HG03457 (cell line): ENCODE measurements at regions not wholly inside any gene's neighbourhood (a gene's known extent, or its start where the extent isn't known, plus 50 kb on each side); places are given as distances from the start of the nearest gene placed in this dataset.

ENCODE experiments used
- ATAC-seq: cut with Tn5 transposase; IDR thresholded peaks from one replicate; pipeline ENCODE4 v1.9.1; 2021; ENCODE audit warnings: moderate number of reproducible peaks; ENCODE audit not compliant: unreplicated experiment

DNA sequence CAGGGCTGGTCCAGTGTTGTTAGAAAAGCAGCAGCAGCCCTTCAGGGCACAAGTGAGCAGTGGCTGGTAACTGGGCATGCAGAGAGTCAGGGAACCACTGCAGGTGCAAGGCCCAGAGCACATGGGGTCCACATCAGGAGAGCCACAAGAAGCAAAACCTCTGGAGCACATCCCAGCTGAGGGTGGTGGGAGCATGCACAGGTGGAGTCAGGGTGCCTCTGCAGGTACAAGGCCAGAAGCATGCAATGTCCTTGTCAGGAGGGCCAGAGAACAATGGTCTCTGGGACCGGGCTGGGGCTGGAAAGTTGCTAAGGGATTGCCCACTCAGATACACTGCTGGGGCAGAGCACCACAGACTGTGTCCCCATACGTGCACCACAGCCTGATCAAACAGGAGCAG is 226.1 kb upstream of the UBE2E2 start:
- no peak for ATAC-seq

DNA sequence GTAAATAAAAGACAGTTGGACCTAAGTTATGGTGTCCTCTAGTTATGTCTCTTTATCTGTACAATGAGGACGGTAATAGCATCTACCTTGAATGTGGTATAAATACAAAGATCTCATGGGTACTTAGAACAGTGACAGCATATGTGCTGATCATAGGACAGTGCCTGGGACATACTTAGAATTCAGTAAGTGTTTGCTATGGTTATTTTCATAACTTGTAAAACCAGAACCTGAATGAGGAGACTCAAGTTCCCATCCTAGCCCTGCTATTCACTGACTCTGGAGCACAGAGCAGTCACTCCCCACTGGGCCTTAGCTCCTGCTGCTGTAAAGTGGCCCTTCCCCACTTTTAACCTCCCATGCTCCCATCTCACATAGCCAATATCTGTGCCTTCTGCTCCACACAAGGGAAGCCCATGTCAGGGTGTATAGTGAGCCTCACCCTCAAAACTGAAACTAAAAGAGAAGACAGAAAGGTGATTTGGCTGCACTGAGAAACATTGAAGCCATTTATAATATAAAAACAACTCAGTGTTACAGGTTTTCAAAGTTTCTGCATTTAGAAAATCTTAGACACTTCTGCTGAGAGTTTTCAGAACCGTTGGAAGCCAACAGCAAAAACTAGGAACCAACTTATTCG is 225.4 kb upstream of the UBE2E2 start:
- no peak for ATAC-seq

DNA sequence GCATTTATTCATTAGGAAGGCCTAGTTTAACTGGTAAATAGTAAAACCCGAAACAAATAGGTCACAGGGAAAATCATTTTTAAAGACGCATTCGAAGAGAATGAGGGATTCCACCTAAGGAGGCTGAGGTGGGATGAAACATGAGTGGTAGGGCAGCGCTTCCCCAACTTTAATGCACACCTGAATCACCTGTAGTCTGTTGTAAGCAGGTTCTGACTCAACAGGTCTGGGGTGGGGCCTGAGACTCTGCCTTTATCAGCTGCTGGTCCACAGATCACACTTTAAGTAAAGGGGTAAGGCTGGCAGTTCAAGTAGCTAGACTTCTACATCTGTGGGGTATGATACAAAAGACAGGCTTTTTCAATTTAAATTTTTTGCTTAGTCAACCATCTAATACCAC is 223.5 kb upstream of the UBE2E2 start:
- ATAC-seq, result no peak

DNA sequence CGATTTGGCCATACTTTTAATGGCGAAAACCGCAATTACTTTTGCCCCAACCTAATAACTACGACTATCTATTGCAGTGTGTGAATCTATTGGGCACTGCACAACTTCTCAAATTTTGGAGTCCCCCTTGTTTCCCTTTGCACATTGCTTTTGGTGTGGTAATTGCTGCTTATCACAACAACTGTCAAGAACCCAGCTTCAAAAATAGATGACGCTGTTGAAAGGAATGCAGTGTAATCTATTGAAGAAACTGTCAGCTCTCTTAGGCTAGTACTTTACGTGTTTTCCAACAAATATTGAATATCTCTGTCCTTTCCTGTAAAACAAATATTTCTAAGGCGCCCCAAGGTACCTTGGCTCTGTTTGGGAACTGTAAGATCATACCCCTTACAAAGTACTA is 222.8 kb upstream of the UBE2E2 start:
- no peak for ATAC-seq

DNA sequence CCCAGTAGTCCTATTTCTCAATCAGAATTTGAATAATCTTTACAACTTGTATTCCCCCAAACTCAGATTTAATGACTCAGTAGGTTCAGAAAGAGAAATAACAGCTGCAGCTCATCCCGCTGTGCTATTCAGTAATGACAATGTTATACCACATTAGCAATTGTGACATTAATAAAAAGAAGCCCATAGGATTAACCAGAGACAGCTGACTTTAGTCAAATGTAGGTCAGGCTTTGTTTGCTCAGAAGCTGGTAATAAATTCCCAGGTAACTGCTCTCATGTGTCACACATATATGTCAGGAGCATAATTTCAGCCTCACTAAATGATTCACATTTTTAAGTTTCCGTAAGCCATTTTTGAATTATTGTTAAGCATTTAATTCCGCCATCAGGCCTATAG is 222.0 kb upstream of the UBE2E2 start:
- ATAC-seq, result no peak

DNA sequence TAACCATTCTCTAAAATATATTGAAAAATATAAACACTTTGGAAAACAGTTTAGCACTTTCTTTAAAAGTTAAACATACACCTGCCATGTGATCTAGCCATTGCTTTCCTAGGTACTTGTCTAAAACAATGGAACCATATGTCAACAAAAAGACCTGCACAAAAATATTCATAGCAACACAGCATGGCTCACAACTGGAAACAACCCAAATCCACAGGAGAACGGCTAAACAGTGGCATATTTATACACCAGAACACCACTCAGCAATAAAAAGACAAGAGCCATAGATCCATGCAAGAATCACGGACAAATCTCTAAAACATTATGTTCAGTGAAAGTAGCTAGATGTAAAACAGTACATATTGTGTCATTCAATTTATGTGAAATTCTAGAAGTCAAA is 221.3 kb upstream of the UBE2E2 start:
- no peak for ATAC-seq

DNA sequence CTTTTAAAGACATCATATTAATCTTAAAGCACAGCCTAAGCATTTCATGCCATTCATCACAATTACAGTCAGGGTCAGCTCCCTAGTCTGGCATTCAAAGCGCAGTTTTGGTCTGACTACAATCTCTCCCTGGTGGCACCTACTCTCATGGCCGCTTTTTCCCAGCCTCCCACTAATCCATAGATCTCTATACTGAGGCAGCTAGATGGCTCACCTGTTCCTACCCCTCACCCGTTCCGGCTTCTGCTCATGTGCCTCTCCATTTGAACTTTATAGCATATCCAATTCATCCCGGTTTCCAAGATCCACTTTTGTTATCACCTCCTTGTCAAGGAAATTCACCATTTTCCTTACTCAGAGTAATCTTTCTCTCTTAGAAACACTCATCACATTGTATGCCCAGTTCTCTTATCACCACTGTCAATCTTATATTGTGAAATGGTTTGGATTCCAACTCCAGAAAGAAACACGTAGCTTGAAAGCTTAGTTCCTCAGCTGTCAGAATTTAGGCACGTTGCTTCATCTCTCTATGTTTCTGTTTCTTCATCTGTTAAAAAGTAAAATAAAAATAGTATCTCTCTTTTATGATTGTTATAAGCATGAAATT is 220.0 kb upstream of the UBE2E2 start:
- no peak for ATAC-seq

DNA sequence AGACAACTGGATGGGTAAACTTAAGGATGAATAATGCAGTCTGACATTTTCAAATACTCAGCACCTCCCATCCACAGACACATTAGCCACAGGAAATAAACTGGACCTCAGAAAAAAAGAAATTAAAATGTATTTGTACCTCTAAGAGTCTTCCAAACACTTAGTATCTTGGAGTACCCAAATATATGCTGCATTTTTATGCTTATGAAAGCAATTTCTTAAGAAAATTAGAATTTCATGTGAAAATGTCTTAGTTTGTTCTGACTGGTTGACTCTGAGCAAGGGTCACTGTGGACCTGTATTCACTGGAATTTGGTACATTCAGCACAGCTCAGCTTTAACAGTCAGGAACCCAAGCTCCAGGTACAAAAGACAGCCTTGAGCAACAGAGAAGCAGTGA is 216.2 kb upstream of the UBE2E2 start:
- no peak for ATAC-seq

DNA sequence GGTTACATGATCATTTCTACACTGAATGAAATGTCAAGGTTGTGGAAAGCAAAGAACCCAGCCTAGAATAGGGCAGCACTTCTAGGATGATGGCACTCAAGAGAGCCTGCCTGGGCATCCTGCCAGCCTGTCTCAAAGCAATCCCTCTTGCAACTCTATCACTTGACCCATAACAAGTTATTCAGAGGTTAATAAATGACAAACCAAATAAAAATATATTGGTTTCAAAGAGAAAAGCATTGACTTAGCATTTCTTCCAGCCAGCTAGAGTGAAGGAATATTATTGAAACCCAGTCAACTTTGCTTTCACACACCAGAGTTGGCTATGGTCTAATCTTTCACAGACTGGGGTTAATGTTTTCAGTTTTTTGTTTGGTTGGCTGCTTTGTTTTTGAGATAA is 214.6 kb upstream of the UBE2E2 start:
- ATAC-seq, result no peak

DNA sequence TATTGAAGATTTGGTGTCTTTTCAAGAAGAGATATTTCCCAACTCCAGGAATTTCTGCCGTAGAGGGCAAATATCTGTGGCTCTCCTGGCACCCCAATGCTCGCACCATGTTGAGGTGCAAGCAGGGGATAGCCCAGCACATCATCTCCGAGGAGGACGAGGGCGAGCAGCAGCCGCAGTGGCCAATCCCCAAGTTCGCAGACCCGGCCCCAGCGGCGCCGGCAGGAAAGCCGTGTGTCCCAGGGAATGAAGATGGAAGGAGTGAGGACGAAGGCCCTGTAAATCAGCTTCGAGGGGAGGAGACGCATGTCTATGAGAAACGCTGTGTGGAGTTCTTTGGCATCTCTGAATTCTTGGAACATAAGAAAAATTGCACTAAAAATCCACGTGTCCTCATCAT is 213.4 kb upstream of the UBE2E2 start:
- ATAC-seq, result no peak

DNA sequence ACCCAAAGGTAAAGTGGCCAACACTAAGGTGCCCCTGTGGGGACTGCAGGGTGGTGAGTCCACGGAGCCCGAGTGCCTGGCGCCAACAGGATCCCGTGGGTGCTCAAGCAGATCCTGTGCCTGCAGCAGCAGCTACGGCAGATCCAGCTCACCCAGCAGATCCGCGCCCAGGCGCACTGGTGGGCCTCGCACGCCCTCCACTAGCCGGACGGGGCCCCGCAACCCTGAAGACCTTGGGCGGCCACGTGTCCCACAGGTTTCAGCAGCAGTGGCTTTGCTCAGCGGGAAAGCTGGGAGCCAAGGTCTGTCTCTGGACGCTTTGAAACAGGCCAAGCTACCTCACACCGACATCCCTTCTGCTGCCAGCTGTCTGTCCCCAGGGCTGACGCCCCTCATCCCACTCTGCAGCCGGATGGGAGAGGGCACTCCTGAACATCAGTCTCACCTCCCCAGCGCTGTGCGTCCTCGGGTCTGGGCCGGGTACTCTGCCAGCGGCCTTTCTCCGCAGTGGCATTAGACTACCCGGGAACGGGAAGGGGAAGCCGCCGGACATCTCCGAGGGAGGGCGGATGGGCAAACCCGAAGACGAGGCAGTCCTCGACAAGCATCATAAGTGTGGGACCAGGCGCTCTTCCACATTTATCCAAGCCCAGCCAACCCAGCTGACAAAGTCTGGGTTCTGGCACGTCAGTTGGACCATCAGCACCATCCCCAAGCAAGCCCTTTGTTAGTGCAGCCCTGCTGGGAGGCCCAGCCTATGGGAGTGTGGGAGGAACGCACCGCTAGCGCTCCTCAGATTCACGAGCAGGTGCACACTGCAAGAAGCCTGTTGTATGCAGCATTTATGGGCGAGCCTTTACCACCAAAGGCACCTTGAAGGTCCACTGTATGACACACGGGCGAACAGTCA is 212.6 kb upstream of the UBE2E2 start:
- ATAC-seq, result no peak

DNA sequence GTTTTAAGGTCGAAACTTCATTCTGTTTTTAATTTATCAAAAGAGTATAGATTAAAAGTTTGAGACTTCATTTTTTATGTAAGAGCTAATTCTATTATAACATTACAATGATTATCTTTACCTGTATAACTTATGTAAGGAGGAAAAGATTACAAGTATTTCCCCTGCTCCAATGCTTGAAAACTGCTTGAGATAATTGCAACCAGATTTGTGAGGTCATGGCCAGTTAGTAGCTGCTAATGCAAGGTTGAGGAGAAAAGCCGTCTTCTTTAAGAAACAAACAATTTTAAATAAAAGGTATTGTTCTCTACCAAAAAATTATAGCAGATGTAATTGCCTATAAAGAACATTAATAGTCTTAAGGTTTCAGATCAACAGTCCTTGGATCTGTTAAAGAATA is 208.3 kb upstream of the UBE2E2 start:
- no peak for ATAC-seq

DNA sequence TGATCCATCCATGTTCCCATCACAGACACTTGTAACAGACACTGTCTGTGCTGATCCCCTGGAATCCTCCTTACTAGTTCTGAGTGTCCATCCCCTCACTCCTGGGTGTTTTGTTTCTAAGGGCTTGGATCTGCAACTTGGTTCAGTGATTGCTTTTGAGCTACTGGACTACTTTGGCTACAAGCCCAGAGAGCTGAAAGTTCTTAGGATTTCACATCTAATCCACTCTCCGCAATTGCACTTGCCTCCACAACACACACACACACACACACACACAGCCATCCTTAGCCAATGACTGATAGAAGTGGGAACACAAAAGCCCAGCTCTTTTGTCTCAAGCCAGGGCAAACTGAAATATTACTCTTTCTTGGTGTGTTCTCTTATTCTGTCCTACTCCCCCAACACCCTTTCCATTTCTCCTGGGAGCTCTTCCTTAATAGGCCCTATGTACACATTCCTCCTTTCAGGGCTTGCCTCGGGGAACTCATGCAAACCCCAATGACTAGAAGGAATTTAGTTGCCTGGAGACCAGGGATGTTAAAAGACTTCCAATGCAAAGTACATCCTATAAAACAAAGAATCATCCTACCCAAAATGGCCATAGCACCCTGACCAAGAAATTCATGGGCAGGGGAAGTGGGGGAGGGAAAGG is 206.1 kb upstream of the UBE2E2 start:
- ATAC-seq, result no peak

DNA sequence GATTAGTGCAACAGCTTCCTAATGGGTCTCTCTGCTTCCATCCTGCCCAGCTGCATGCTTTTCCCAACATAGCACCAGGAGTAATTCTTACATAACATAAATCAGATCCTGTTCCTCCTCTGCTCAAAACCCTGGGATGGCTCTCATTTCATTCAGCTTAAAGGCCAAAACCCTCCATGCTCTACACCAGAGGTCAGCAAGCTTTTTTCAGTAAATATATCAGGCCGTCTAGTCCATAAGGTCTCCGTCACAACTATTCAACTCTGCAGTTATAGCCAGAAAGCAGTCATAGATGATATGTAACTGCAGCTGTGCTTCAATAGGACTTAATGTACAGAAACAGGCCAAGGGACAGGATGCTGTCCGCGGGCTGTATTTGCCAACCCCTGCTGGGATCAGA is 202.8 kb upstream of the UBE2E2 start:
- no peak for ATAC-seq

DNA sequence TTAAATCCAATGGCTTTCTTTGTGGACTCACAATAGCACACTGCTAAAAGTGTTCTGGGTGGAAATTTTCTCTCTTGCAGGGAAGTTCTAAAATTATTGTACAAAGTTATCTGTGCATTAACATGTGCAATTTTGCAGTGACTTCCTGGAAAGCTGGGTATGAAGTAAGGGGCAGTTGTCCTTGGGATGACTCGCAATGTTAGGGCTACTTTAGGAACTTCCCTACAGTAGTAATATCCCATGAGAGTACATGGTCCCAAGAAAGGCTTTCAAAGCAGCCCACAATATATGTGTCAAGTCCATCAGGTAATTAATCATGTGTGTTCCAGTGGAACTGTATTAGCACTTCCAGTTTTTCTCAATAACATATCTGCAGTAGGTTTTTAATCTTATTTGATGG is 201.0 kb upstream of the UBE2E2 start:
- no peak for ATAC-seq

DNA sequence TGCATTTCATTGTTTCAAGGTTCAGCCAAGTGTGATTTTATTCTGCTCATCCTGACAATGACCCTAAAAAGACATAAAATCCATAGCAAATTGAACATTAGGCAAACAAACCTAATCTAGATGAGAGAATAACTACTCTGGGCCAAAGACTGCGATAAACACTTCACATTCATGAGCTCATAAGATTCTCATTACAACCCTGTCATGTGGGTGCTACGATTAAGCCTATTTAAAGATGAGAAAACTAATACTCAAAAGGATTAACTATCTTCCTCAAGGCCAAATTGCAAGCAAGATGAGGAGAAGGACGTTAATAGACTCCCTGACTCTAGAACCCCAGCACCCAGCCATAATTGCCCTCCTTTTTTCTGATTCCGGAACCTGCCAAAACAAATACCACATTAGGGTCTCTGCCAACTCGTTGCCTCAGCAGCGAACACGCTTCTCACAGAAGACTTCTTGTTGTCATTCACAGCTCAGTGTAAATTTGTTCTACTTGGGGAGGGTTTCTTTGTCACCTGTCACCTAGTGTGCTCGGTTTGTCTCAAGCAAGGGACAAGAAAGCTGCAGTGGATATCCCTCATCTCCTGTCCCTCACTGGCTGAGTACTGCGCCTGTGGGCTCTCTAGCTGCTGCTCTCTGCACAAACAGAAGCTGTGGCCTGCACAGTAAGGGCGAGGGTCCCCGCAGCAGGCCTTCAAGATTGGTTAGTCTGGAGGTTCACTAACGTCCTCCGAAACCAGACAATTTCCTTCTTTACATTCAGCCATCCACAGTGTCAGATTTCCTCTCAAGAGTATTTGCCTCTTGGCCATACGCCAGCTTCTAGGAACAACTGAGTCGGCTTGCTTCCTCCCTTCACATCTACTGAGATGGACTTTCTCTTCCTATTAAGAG is 200.0 kb upstream of the UBE2E2 start:
- ATAC-seq, result no peak

DNA sequence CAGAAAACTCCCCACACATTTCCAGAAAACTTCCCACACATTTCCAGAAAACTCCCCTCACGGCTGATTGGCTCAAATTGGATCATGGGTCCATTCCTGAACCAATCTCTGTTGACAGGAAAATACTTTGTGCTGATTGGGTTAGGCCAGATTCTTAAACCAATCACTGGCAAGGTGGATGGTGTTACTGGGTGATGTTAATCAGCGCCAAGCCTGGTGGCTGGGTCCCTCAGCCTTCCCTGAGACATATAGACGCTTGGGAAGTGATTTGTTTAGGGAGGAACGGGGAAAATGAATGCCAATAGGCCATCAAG is 199.4 kb upstream of the UBE2E2 start:
- ATAC-seq, result no peak

DNA sequence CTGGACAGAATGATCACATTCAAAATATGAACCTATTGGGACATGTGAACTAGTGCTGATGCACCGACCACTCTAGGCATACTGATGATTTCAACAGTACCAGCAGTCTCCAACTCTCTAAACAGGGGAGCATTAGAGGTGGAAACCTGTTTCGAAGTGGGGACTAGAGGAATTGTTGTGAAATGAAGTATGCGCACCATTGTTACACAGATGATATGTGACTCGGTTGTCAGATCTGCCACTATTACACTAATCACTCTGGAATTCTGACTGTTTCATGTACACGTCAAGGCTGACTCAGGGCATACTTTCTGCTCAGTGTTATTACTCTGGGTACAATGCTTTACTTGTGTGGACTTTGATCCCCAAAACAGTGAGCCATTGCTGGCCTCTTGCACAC is 198.2 kb upstream of the UBE2E2 start:
- ATAC-seq, result no peak

DNA sequence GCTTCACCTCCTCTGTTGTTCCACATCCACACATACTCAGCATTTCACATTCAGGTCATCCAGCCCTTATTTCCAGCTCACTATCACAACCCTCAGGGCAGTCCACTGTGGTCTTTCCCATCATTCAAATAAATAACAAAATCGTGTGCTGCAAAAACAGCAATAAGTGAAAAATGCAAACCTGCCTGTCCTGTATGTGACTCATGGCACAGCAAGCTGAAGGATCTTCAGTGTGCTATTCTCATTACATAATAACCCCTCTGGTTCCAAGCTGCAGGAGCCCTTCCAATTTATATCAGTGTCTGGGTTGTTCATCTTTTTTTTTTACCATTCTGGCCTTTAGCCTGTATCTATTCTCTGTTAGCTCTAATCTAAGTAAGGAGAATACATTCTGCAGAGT is 185.3 kb upstream of the UBE2E2 start:
- no peak for ATAC-seq

DNA sequence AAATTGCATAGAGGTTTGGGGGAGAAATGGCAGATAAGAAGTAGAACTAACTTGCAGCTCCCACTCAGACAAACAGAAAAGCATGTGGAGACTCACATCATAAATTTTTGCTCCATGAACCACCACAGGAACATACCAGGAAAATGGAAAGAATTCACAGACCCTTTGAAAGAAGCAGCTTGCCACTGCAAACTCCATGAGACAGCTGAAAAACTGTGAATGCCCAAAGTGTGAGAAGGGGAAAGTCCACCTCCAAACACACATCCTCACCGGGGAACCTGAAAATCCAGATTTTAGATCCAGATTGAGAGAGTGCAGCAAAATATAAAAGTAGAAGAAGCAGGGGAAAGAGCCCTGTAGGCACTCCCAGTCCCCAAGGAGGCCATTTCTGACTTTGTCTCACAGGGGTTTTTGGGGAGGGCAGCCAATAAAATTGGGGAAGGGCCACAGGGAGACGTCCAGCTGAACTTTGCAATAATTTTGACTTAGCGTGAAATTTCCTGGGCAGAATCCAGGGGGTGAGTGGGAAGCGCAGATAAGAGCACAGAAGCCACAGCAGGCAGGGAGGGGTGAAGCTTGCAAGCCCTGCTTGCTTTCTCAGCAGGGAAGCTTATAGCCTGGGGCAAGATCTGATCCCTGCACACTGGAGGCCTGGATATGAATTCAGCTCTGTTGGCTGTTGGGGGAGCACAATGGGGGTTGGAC is 183.4 kb upstream of the UBE2E2 start:
- ATAC-seq, result no peak
